ENCODE measurements at regions not wholly inside any gene's neighbourhood (a gene's known extent, or its start where the extent isn't known, plus 50 kb on each side); places are given as distances from the start of the nearest gene placed in this dataset.

- Histone ChIP-seq H3K36me3 (ENCODE audit: control insufficient read depth, insufficient read depth, low read length) (no peaks in the 10 kb centered on the region), H3K27ac (ENCODE audit: low read depth, low read length, severe bottlenecking) (peak overlapping the region; percentile 89), H3K4me1 (ENCODE audit: control insufficient read depth, insufficient read depth, low read length, poor library complexity, severe bottlenecking) (peaks cover 17% of the 10 kb centered on the region), H3K9me3 (ENCODE audit: control insufficient read depth, low read length) (no peaks in the 10 kb centered on the region), H3K4me3 (ENCODE audit: extremely low read depth, insufficient read depth, low read length, poor library complexity, severe bottlenecking) (no peak overlapping the region)
- no CpG with 5 or more reads among the region's 1 CpG for WGBS, 2 experiments (ENCODE audit: insufficient coverage in 2 of 2)
Measured at GRCh38 chr9:7688626-7689025, 111.0 kb downstream of the DMAC1 start.

DNA sequence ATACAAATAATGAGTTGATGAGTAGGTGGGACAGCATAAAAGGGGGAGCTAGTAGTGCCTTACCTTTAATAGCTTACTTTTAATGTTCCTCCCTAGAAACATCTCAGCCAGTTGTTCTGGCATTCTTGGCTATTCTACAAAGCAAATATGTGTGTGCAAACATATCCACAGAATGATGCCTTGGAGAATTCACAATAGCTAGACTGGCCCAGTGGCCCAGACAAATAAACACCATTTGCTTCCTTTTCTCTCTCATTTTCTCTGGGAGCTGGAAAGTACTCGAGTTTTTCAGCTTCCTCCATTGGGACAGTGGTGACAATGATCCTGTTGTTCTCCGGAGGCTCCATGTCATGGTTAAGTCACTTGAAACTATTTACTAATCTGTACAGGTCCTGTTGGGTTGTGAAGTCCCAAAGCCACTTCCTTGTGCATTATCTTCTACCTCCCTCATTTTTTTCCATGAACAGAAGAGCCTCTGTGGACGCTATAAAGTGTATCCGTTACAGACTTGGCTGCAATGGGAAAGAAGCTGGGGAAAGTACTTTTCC lies 122.9 kb downstream of the DMAC1 start:
- 89 to 100% methylated on average over 1 to 3 of the region's 4 CpGs for WGBS, 2 experiments (ENCODE audit: insufficient coverage in 2 of 2)
- Histone ChIP-seq H3K9me3 (ENCODE audit: control insufficient read depth, low read length) (no peaks in the 10 kb centered on the region), H3K36me3 (ENCODE audit: control insufficient read depth, insufficient read depth, low read length) (no peaks in the 10 kb centered on the region), H3K4me3 (ENCODE audit: extremely low read depth, insufficient read depth, low read length, poor library complexity, severe bottlenecking) (no peak overlapping the region), H3K4me1 (ENCODE audit: control insufficient read depth, insufficient read depth, low read length, poor library complexity, severe bottlenecking) (no peaks in the 10 kb centered on the region), H3K27ac (ENCODE audit: low read depth, low read length, severe bottlenecking) (no peak overlapping the region)

- Histone ChIP-seq H3K4me3 (ENCODE audit: extremely low read depth, insufficient read depth, low read length, poor library complexity, severe bottlenecking) (no peak overlapping the region), H3K9me3 (ENCODE audit: control insufficient read depth, low read length) (no peaks in the 10 kb centered on the region), H3K4me1 (ENCODE audit: control insufficient read depth, insufficient read depth, low read length, poor library complexity, severe bottlenecking) (no peaks in the 10 kb centered on the region), H3K36me3 (ENCODE audit: control insufficient read depth, insufficient read depth, low read length) (no peaks in the 10 kb centered on the region), H3K27ac (ENCODE audit: low read depth, low read length, severe bottlenecking) (no peak overlapping the region)
- 100% methylated on average over 1 of the region's 2 CpGs; no CpG with 5 or more reads in 1 of the 2 experiments for WGBS, 2 experiments (ENCODE audit: insufficient coverage in 2 of 2)
Measured at GRCh38 chr9:7671847-7672246, 127.7 kb downstream of the DMAC1 start.

- Histone ChIP-seq H3K4me1 (ENCODE audit: control insufficient read depth, insufficient read depth, low read length, poor library complexity, severe bottlenecking) (no peaks in the 10 kb centered on the region), H3K9me3 (ENCODE audit: control insufficient read depth, low read length) (no peaks in the 10 kb centered on the region), H3K4me3 (ENCODE audit: extremely low read depth, insufficient read depth, low read length, poor library complexity, severe bottlenecking) (no peak overlapping the region), H3K36me3 (ENCODE audit: control insufficient read depth, insufficient read depth, low read length) (no peaks in the 10 kb centered on the region), H3K27ac (ENCODE audit: low read depth, low read length, severe bottlenecking) (no peak overlapping the region)
- WGBS, 2 experiments (ENCODE audit: insufficient coverage in 2 of 2): no CpG with 5 or more reads among the region's 1 CpG
Measured at GRCh38 chr9:7668541-7668940, 131.0 kb downstream of the DMAC1 start.

- Histone ChIP-seq H3K36me3 (ENCODE audit: control insufficient read depth, insufficient read depth, low read length) (no peaks in the 10 kb centered on the region), H3K4me3 (ENCODE audit: extremely low read depth, insufficient read depth, low read length, poor library complexity, severe bottlenecking) (no peak overlapping the region), H3K4me1 (ENCODE audit: control insufficient read depth, insufficient read depth, low read length, poor library complexity, severe bottlenecking) (no peaks in the 10 kb centered on the region), H3K27ac (ENCODE audit: low read depth, low read length, severe bottlenecking) (no peak overlapping the region), H3K9me3 (ENCODE audit: control insufficient read depth, low read length) (no peaks in the 10 kb centered on the region)
- 81 to 100% methylated on average over 2 to 3 of the region's 3 CpGs for WGBS, 2 experiments (ENCODE audit: insufficient coverage in 2 of 2)
Measured at GRCh38 chr9:7665874-7666273, 133.7 kb downstream of the DMAC1 start.

GRCh38 chr9:7659766-7660165 lies 139.8 kb downstream of the DMAC1 start:
- H3K4me3 ChIP-seq (ENCODE audit: extremely low read depth, insufficient read depth, low read length, poor library complexity, severe bottlenecking): no peak overlapping the region
- H3K27ac ChIP-seq (ENCODE audit: low read depth, low read length, severe bottlenecking): no peak overlapping the region
- WGBS, 2 experiments (ENCODE audit: insufficient coverage in 2 of 2): no CpG with 5 or more reads among the region's 4 CpGs
- no peaks in the 10 kb centered on the region for H3K9me3 ChIP-seq (ENCODE audit: control insufficient read depth, low read length)
- H3K4me1 ChIP-seq (ENCODE audit: control insufficient read depth, insufficient read depth, low read length, poor library complexity, severe bottlenecking): no peaks in the 10 kb centered on the region
- H3K36me3 ChIP-seq (ENCODE audit: control insufficient read depth, insufficient read depth, low read length): no peaks in the 10 kb centered on the region

DNA sequence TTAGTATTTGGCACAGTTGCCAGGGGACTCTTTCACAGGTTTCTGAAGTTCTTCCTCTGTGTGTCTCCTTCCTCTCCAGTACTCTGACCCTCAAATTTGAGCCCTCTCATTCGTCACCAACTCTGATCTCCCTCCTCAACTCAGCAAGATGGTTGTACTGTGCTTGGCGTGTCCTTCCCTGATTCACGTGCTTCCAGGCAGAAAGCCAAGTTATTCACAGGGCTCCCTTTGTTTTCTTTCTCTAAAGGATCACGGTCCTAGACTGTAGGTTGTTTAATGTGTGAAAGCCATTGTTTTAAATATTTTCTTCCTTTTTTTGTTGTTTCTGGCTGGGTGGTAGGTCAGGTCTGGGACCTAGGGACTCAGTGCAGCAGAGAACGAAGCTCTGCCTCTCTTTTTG lies 142.9 kb downstream of the DMAC1 start:
- Histone ChIP-seq H3K36me3 (ENCODE audit: control insufficient read depth, insufficient read depth, low read length) (no peaks in the 10 kb centered on the region), H3K4me3 (ENCODE audit: extremely low read depth, insufficient read depth, low read length, poor library complexity, severe bottlenecking) (no peak overlapping the region), H3K9me3 (ENCODE audit: control insufficient read depth, low read length) (no peaks in the 10 kb centered on the region), H3K4me1 (ENCODE audit: control insufficient read depth, insufficient read depth, low read length, poor library complexity, severe bottlenecking) (no peaks in the 10 kb centered on the region), H3K27ac (ENCODE audit: low read depth, low read length, severe bottlenecking) (no peak overlapping the region)
- WGBS, 2 experiments (ENCODE audit: insufficient coverage in 2 of 2): 86 to 91% methylated on average over 1 to 4 of the region's 5 CpGs

GRCh38 chr9:7653262-7653661 lies 146.3 kb downstream of the DMAC1 start:
- Histone ChIP-seq H3K9me3 (ENCODE audit: control insufficient read depth, low read length) (no peaks in the 10 kb centered on the region), H3K4me3 (ENCODE audit: extremely low read depth, insufficient read depth, low read length, poor library complexity, severe bottlenecking) (no peak overlapping the region), H3K27ac (ENCODE audit: low read depth, low read length, severe bottlenecking) (no peak overlapping the region), H3K4me1 (ENCODE audit: control insufficient read depth, insufficient read depth, low read length, poor library complexity, severe bottlenecking) (no peaks in the 10 kb centered on the region), H3K36me3 (ENCODE audit: control insufficient read depth, insufficient read depth, low read length) (no peaks in the 10 kb centered on the region)
- WGBS, 2 experiments (ENCODE audit: insufficient coverage in 2 of 2): 95 to 97% methylated on average over 5 to 6 of the region's 7 CpGs

- Histone ChIP-seq H3K36me3 (ENCODE audit: control insufficient read depth, insufficient read depth, low read length) (no peaks in the 10 kb centered on the region), H3K4me3 (ENCODE audit: extremely low read depth, insufficient read depth, low read length, poor library complexity, severe bottlenecking) (no peak overlapping the region), H3K9me3 (ENCODE audit: control insufficient read depth, low read length) (no peaks in the 10 kb centered on the region), H3K27ac (ENCODE audit: low read depth, low read length, severe bottlenecking) (no peak overlapping the region), H3K4me1 (ENCODE audit: control insufficient read depth, insufficient read depth, low read length, poor library complexity, severe bottlenecking) (no peaks in the 10 kb centered on the region)
Measured at GRCh38 chr9:7640231-7640630, 159.3 kb downstream of the DMAC1 start.

GRCh38 chr9:7639471-7639870 lies 160.1 kb downstream of the DMAC1 start:
- Histone ChIP-seq H3K9me3 (ENCODE audit: control insufficient read depth, low read length) (no peaks in the 10 kb centered on the region), H3K4me3 (ENCODE audit: extremely low read depth, insufficient read depth, low read length, poor library complexity, severe bottlenecking) (no peak overlapping the region), H3K36me3 (ENCODE audit: control insufficient read depth, insufficient read depth, low read length) (no peaks in the 10 kb centered on the region), H3K27ac (ENCODE audit: low read depth, low read length, severe bottlenecking) (no peak overlapping the region), H3K4me1 (ENCODE audit: control insufficient read depth, insufficient read depth, low read length, poor library complexity, severe bottlenecking) (no peaks in the 10 kb centered on the region)
- WGBS, 2 experiments (ENCODE audit: insufficient coverage in 2 of 2): no CpG with 5 or more reads among the region's 1 CpG

GRCh38 chr9:7636838-7637467 lies 162.6 kb downstream of the DMAC1 start:
- no peak overlapping the region for H3K4me3 ChIP-seq (ENCODE audit: extremely low read depth, insufficient read depth, low read length, poor library complexity, severe bottlenecking)
- H3K27ac ChIP-seq (ENCODE audit: low read depth, low read length, severe bottlenecking): no peak overlapping the region
- 86% methylated on average over 1 of the region's 3 CpGs; no CpG with 5 or more reads in 1 of the 2 experiments for WGBS, 2 experiments (ENCODE audit: insufficient coverage in 2 of 2)
- H3K4me1 ChIP-seq (ENCODE audit: control insufficient read depth, insufficient read depth, low read length, poor library complexity, severe bottlenecking): no peaks in the 10 kb centered on the region
- H3K36me3 ChIP-seq (ENCODE audit: control insufficient read depth, insufficient read depth, low read length): no peaks in the 10 kb centered on the region
- H3K9me3 ChIP-seq (ENCODE audit: control insufficient read depth, low read length): no peaks in the 10 kb centered on the region

Measured in mesodermal cell (in vitro differentiated cells).